NCI-H510A treated with DMSO at 0.1 percent for 48 hours (cell line): ENCODE measurements at regions not wholly inside any gene's neighbourhood (a gene's known extent, or its start where the extent isn't known, plus 50 kb on each side); places are given as distances from the start of the nearest gene placed in this dataset.

ENCODE experiments used
- DNase-seq: peaks from one replicate; lab custom pipeline; 2025; lab: John Stamatoyannopoulos, UW

- DNase-seq = no peak
Measured at GRCh38 chr3:87175732-87176131, 51.4 kb upstream of the CHMP2B start.

GRCh38 chr3:87173776-87174175 is 53.3 kb upstream of the CHMP2B start:
- no peak for DNase-seq

DNA sequence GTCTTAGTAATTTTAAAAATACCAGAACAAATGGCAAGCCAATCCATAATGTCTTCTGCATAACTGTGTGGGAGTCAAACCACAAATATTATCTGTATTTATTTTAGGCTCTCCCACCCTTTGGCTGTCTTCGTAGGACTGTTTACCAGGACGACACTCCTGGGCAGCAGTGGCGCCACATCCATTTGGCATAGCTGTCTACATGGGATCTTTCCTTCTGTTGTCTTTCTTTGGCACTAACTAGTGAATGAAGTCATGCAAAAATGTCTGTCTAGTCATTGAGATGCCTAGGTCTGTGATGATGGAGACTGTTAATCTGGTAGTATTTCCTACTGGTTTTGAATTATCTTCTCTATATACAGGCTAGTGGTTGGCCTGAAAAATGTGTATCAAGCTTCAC is 54.0 kb upstream of the CHMP2B start:
- DNase-seq = no peak

DNA sequence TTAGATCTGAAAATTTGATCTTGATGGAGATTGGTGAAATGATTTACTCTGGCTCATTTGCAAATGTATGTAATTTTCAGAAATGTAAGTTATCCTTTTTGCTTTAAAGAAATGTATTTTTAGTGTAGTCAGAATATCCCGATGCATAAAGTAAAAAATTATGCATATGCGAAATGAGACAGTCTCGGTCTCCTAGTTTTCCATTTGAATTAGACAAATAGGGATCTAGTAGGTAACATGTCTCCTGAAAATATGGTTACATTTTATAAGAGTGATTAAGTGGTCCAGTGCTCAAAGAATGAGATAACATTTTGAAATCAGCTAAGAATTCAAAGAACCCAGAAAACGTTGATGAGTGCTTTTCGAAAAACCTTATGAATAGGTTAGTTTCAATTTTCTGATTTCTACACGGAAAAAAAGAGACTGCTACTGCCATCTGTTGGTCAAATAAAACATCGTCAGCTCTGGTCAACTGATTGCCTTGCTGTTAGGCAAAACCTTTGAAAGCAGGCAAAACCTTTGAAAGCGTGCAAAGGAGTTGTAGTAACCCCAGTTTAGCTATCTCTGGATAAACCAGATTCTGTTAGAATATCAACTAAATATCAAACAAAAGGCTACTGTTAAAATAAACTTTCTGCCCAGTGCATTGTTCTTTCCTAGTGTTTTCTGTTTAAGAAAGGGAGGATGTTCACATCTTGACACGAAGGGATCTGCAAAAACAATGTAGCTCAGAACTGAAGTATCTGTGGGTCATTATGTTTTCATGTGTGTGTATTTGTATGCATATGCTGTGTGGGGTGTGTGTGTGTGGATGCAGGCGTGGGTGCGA is 59.3 kb upstream of the CHMP2B start:
- peak; percentile 21 for DNase-seq

GRCh38 chr3:87164245-87164644 is 62.9 kb upstream of the CHMP2B start:
- no peak for DNase-seq

GRCh38 chr3:87161851-87162250 is 65.3 kb upstream of the CHMP2B start:
- no peak for DNase-seq

- no peak for DNase-seq
Measured at GRCh38 chr3:87161417-87161816, 65.7 kb upstream of the CHMP2B start.

GRCh38 chr3:87161013-87161412 is 66.1 kb upstream of the CHMP2B start:
- no peak for DNase-seq

DNA sequence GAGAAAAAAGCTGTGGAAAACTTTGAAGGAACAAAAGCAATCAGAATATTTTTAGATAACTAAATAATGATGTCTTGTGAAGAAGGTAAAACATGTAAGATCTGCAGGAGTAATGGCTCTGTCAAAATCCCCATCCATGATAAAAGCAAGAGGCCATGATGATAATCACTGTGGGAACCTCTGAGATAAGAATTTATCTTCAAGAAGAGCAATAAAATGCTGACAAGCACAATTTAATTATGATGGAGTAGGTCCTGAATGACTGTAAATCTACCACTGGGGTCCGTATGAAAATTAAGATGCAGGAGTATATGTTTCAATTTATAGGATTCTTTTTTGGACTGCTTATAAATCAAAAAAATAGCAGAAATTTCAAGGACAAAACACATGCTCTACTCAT is 68.3 kb upstream of the CHMP2B start:
- no peak for DNase-seq

GRCh38 chr3:87148020-87148419 is 79.1 kb upstream of the CHMP2B start:
- DNase-seq = no peak

DNA sequence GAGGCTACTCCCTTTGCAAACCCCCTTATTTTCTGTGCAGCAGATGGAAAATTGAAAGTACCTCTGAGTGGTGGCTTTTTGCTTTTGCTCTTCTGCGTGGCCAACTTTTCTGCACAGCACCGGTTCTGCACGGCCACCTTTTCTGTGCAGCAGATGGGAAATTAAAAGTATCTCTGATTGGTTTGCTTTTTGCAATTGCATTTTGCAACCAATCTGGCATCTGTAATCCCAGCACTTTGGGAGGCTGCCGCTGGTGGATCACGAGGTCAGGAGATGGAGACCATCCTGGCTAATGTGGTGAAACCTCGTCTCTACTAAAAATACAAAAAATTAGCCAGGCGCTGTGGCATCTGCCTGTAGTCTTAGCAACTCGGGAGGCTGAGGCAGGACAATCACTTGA is 79.5 kb upstream of the CHMP2B start:
- DNase-seq = no peak

- no peak for DNase-seq
Measured at GRCh38 chr3:87145553-87145952, 81.6 kb upstream of the CHMP2B start.

DNA sequence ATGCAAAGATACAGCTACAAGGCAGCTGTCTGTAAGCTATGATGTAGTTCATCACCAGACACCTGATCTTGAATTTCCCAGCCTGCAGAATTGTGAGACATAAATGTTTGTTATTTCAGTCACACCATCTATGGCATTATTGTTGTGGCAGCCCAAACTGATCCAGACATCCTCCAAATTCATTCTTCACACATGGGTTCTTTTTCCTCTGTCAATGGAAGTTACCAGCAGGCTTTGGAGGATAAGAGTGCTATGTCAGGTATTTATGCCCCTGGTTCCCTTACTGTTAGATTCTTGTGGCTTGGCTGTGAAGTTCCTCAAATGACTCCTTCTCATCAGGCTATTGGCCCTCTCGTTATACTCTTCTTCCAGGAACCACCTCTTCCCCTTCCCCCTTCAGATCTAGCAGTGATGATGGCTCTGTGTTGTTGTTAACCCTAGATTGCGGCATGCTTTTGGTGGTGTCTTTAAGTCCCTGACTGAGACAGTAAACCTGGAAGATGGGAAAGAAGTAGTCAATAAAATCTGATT is 91.0 kb upstream of the CHMP2B start:
- DNase-seq = no peak

DNA sequence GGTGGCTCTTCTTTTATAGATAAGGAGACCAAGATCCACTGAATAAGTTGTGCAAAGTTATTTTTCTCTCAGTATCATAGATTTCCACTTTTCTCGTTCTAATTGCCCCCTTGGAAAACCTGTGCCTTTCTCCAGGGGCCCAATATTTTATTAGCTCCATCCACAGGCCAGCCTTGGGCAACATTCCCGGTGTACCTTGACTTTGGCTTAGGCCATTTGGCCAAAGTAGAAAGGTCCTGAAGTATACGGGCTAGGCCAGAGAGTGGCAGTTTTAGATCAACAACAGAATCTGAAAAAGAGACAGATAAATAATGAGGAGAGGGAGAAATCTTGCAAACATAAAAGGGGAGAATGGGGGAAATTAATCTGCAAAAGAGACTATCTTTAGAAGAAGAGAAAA is 91.7 kb upstream of the CHMP2B start:
- DNase-seq = no peak

GRCh38 chr3:87132801-87133200 is 94.3 kb upstream of the CHMP2B start:
- DNase-seq = no peak

DNA sequence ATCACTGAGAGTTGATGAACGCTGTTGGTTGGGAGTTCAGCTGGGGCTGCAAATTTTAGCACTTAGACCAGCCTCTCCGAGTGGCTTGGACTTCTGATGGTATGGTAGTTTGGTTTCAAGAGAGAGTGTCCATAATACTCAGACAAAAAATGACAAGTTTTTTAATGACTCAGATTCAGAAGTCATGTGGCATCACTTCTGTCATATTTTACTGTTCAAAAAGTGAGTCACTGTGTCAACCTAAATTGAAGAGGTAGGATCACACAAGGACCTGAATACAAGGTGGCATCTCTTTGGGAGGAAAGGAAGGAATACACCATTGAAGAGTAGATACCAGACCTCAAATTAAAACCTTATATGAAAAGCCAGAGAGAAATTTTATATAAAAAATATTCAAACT is 99.1 kb upstream of the CHMP2B start:
- no peak for DNase-seq

GRCh38 chr3:87127281-87127680 is 99.8 kb upstream of the CHMP2B start:
- DNase-seq = no peak

DNA sequence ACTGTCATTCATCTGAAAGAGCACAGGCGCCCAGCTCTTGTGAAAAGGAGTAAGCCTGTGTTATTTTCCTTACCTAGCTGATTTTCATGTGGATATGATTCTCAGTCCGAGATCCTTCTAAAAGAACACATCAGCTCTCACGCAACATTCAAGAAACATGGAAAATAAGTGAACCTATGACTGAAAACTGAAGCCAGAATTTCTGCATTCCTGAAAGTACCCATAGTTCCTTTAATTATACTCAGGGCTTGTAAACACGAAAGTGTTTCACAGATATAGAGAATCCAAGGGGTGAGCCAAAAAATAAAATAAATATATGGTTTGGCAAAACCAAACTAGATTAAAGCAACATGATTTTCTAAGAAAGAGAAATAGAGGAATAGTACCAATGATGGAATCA is 100.8 kb upstream of the CHMP2B start:
- DNase-seq = no peak

- DNase-seq = no peak
Measured at GRCh38 chr3:87125116-87125515, 102.0 kb upstream of the CHMP2B start.

DNA sequence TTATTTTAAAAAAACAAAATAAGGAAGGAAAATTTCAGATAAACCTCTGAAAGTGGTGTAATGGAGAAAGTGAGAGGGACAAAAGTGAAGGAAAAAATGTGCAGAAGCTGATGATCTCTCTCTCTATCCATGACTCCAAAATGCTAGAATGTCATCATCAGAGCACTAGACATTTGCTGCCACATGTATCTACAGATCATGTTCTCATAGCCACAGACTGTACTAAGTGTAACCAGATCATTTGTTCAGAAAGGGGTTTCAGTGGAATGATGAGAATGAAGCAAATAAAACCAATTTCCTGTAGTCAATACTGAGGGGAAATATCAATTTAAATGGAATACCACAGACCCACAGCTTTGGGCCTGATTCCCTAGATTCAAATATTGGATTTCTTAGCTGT is 104.3 kb upstream of the CHMP2B start:
- no peak for DNase-seq

DNA sequence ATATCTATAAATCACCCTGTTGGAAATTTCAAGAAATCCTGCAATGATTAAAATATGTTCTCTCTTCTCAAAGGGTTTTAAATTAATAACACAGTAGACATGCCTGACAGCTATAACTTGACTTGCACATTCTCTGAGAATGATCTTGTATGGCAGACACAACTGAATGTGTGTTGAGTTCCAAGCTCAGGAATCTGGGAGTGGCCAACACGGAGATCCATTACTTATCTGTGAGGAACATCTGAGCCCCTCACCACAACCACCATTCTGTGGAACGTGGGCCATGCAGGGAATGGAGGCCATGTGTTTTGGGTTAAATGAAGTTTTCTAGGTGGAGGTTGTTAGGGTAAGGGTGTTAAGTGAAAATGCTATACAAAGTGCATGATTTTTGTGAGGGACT is 105.3 kb upstream of the CHMP2B start:
- no peak for DNase-seq

DNA sequence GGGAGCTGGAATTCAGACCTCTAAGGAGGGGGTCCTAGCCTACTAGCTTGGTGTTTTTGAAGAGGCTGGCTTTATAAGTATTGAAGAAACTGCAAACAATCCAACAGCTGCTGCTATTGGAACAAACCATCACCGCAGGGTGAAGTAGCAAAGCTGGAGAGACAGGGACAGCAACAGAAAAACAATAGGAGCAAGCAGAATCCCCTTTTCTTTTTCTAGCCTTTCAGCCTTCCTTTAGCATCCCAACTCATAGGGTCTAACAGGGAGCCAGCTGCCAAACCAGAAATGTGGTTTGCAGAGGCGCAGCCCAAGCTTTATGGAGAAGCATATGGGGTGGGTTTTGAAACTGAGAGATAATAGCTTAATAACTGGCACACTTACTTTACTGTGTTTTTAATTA is 106.2 kb upstream of the CHMP2B start:
- peak; percentile 75 for DNase-seq

DNA sequence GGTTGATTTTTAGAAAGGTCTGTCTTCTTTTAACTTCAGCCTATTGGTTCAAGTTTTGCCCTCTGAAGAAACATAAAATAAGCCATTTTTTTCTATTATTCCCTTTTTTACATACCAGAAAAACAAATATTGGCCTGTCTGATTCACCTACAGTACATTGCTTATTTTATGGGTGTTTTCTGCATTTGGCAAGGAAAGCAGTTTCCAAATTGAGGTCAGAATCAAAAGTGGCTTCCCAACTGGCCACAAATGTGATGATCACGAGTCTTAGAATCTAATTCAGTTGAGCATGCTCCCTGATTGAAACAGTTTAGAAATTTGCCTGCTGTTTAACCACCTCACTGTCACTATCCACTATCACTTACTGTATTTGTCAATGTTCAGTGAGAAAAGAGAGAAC is 106.9 kb upstream of the CHMP2B start:
- DNase-seq = no peak

GRCh38 chr3:87109465-87109864 is 117.6 kb upstream of the CHMP2B start:
- DNase-seq = no peak
